ENCODE measurements at regions not wholly inside any gene's neighbourhood (a gene's known extent, or its start where the extent isn't known, plus 50 kb on each side); places are given as distances from the start of the nearest gene placed in this dataset.

GRCh38 chr7:16241017-16241416, 180.3 kb downstream of the CRPPA start:
- Histone ChIP-seq H2AFZ (ENCODE audit: low read length) (no peak overlapping the region), H3F3A (ENCODE audit: insufficient read depth, low read length) (no peaks in the 10 kb centered on the region), H3K27ac (ENCODE audit: low read length) (no peak overlapping the region), H4K20me1 (ENCODE audit: insufficient read depth, low read length) (no peaks in the 10 kb centered on the region), H3K4me1 (ENCODE audit: low read length) (no peaks in the 10 kb centered on the region), H3K36me3 (replicated peaks; ENCODE audit: insufficient read depth, low read length) (no peaks in the 10 kb centered on the region), H3K79me2 (ENCODE audit: low read length) (no peaks in the 10 kb centered on the region), H3K4me2 (ENCODE audit: low read depth, low read length) (no peak overlapping the region), H3K9ac (ENCODE audit: low read length) (no peak overlapping the region), H3K4me3 (ENCODE audit: low read length) (no peak overlapping the region), H3K9me2 (replicated peaks; ENCODE audit: insufficient read depth, low read length) (no peaks in the 10 kb centered on the region), H3K27me3 (replicated peaks; ENCODE audit: insufficient read depth, low read length) (no peaks in the 10 kb centered on the region), H3K9me3 (replicated peaks; ENCODE audit: insufficient read depth, low read length) (no peaks in the 10 kb centered on the region)
- no peak for DNase-seq
- TF ChIP-seq EZH2phosphoT487 (IDR thresholded peaks at IDR 0.05; ENCODE audit: low read length) (no peak), EZH2 (optimal IDR thresholded peaks at IDR 0.05; ENCODE audit: low read depth, low read length) (no peak), CTCF (IDR thresholded peaks at IDR 0.05; ENCODE audit: low read length) (no peak)

- no peak for DNase-seq
Observed at GRCh38 chr7:16236381-16236780, 185.0 kb downstream of the CRPPA start.

GRCh38 chr7:16235147-16236114, 185.9 kb downstream of the CRPPA start:
- Histone ChIP-seq H2AFZ (ENCODE audit: low read length) (no peak overlapping the region), H4K20me1 (ENCODE audit: insufficient read depth, low read length) (no peaks in the 10 kb centered on the region), H3K79me2 (ENCODE audit: low read length) (no peaks in the 10 kb centered on the region), H3F3A (ENCODE audit: insufficient read depth, low read length) (no peaks in the 10 kb centered on the region), H3K27ac (ENCODE audit: low read length) (no peak overlapping the region), H3K36me3 (replicated peaks; ENCODE audit: insufficient read depth, low read length) (no peaks in the 10 kb centered on the region), H3K4me1 (ENCODE audit: low read length) (no peaks in the 10 kb centered on the region), H3K9me2 (replicated peaks; ENCODE audit: insufficient read depth, low read length) (no peaks in the 10 kb centered on the region), H3K4me3 (ENCODE audit: low read length) (no peak overlapping the region), H3K9ac (ENCODE audit: low read length) (no peak overlapping the region), H3K27me3 (replicated peaks; ENCODE audit: insufficient read depth, low read length) (no peaks in the 10 kb centered on the region), H3K9me3 (replicated peaks; ENCODE audit: insufficient read depth, low read length) (no peaks in the 10 kb centered on the region), H3K4me2 (ENCODE audit: low read depth, low read length) (no peak overlapping the region)
- DNase-seq: no peak
- TF ChIP-seq EZH2 (optimal IDR thresholded peaks at IDR 0.05; ENCODE audit: low read depth, low read length): no peak
- TF ChIP-seq CTCF (IDR thresholded peaks at IDR 0.05; ENCODE audit: low read length): no peak
- no peak for TF ChIP-seq EZH2phosphoT487 (IDR thresholded peaks at IDR 0.05; ENCODE audit: low read length)

More at GRCh38 chr7:16236381-16236780, 185.0 kb downstream of the CRPPA start:
- Histone ChIP-seq H3K4me3 (ENCODE audit: low read length) (no peak overlapping the region), H3K4me2 (ENCODE audit: low read depth, low read length) (no peak overlapping the region), H3K27ac (ENCODE audit: low read length) (no peak overlapping the region), H3K9me2 (replicated peaks; ENCODE audit: insufficient read depth, low read length) (no peaks in the 10 kb centered on the region), H4K20me1 (ENCODE audit: insufficient read depth, low read length) (no peaks in the 10 kb centered on the region), H3K79me2 (ENCODE audit: low read length) (no peaks in the 10 kb centered on the region), H3K27me3 (replicated peaks; ENCODE audit: insufficient read depth, low read length) (no peaks in the 10 kb centered on the region), H3K4me1 (ENCODE audit: low read length) (no peaks in the 10 kb centered on the region), H3K36me3 (replicated peaks; ENCODE audit: insufficient read depth, low read length) (no peaks in the 10 kb centered on the region), H2AFZ (ENCODE audit: low read length) (no peak overlapping the region), H3F3A (ENCODE audit: insufficient read depth, low read length) (no peaks in the 10 kb centered on the region), H3K9ac (ENCODE audit: low read length) (no peak overlapping the region), H3K9me3 (replicated peaks; ENCODE audit: insufficient read depth, low read length) (no peaks in the 10 kb centered on the region)
- no peak for TF ChIP-seq EZH2 (optimal IDR thresholded peaks at IDR 0.05; ENCODE audit: low read depth, low read length)
- TF ChIP-seq EZH2phosphoT487 (IDR thresholded peaks at IDR 0.05; ENCODE audit: low read length): no peak
- no peak for TF ChIP-seq CTCF (IDR thresholded peaks at IDR 0.05; ENCODE audit: low read length)

Measured in MM.1S (cell line).